MV-4-11 (cell line): ENCODE measurements at regions not wholly inside any gene's neighbourhood (a gene's known extent, or its start where the extent isn't known, plus 50 kb on each side); places are given as distances from the start of the nearest gene placed in this dataset.

Experiments used
- DNase-seq: peaks from one replicate; lab custom pipeline; 2025; lab: John Stamatoyannopoulos, UW

GRCh38 chr18:44588508-44588907 lies 92.2 kb upstream of the SETBP1 start:
- DNase-seq: no peak

GRCh38 chr18:44589693-44590355 lies 90.9 kb upstream of the SETBP1 start:
- DNase-seq: no peak

- DNase-seq: no peak
These were observed 89.6 kb upstream of the SETBP1 start for GRCh38 chr18:44590956-44591670.

- DNase-seq: no peak
These were observed 88.0 kb upstream of the SETBP1 start for GRCh38 chr18:44592639-44593038.

GRCh38 chr18:44594799-44595467 lies 85.8 kb upstream of the SETBP1 start:
- no peak for DNase-seq

- DNase-seq: no peak
These were observed 82.9 kb upstream of the SETBP1 start for GRCh38 chr18:44597797-44598196.

GRCh38 chr18:44598514-44598913 lies 82.2 kb upstream of the SETBP1 start:
- DNase-seq: no peak

GRCh38 chr18:44599412-44599811 lies 81.3 kb upstream of the SETBP1 start:
- DNase-seq: no peak

GRCh38 chr18:44601447-44601846 lies 79.2 kb upstream of the SETBP1 start:
- DNase-seq: no peak

GRCh38 chr18:44602380-44602779 lies 78.3 kb upstream of the SETBP1 start:
- no peak for DNase-seq

- DNase-seq: no peak
These were observed 77.8 kb upstream of the SETBP1 start for GRCh38 chr18:44602845-44603244.

- no peak for DNase-seq
These were observed 71.3 kb upstream of the SETBP1 start for GRCh38 chr18:44609181-44609941.

GRCh38 chr18:44620812-44621211 lies 59.9 kb upstream of the SETBP1 start:
- no peak for DNase-seq

- no peak for DNase-seq
These were observed 56.6 kb upstream of the SETBP1 start for GRCh38 chr18:44624052-44624451.

GRCh38 chr18:44625386-44625785 lies 55.3 kb upstream of the SETBP1 start:
- no peak for DNase-seq

- DNase-seq: no peak
These were observed 54.5 kb upstream of the SETBP1 start for GRCh38 chr18:44626236-44626635.

GRCh38 chr18:44626807-44627206 lies 53.9 kb upstream of the SETBP1 start:
- no peak for DNase-seq

- no peak for DNase-seq
These were observed 53.4 kb upstream of the SETBP1 start for GRCh38 chr18:44627280-44627679.

GRCh38 chr18:44629406-44629805 lies 51.3 kb upstream of the SETBP1 start:
- DNase-seq: no peak

GRCh38 chr18:44630118-44630517 lies 50.6 kb upstream of the SETBP1 start:
- DNase-seq: no peak
